NT2/D1 (cell line): ENCODE measurements at regions not wholly inside any gene's neighbourhood (a gene's known extent, or its start where the extent isn't known, plus 50 kb on each side); places are given as distances from the start of the nearest gene placed in this dataset.

ENCODE experiments used
- DNase-seq: peaks from one replicate; pipeline ENCODE4 v3.0.0-alpha.2; 2011; ENCODE audit warnings: low read depth, low spot score
- H3K27me3 ChIP-seq: 2 replicates; pipeline ENCODE4 v1.6.0; 2011; ENCODE audit warnings: mild to moderate bottlenecking; ENCODE audit not compliant: insufficient read length, insufficient read depth
- H3K36me3 ChIP-seq: 2 replicates; pipeline ENCODE4 v1.6.1; 2011; ENCODE audit warnings: mild to moderate bottlenecking, low read length, mixed read lengths; ENCODE audit not compliant: insufficient read depth, insufficient read length
- H3K4me1 ChIP-seq: 2 replicates; pipeline ENCODE4 v1.5.1; 2011; ENCODE audit not compliant: insufficient read depth, insufficient read length
- H3K4me3 ChIP-seq: 2 replicates; pipeline ENCODE4 v1.5.1; 2011; ENCODE audit warnings: low read depth; ENCODE audit not compliant: insufficient read length
- H3K9ac ChIP-seq: 2 replicates; pipeline ENCODE4 v1.6.0; 2011; ENCODE audit warnings: low read depth; ENCODE audit not compliant: insufficient read length
- H3K9me3 ChIP-seq: 2 replicates; pipeline ENCODE4 v1.5.1; 2011; ENCODE audit warnings: mild to moderate bottlenecking, low read length; ENCODE audit not compliant: insufficient read depth
- SUZ12 ChIP-seq: IDR thresholded peaks from 2 replicates; pipeline ENCODE4 v1.6.1; 2011; ENCODE audit not compliant: insufficient read length, insufficient read depth; ENCODE audit errors: extremely low read depth
- YY1 ChIP-seq: IDR thresholded peaks from 2 replicates; pipeline ENCODE4 v1.6.1; 2011; ENCODE audit not compliant: insufficient read length, insufficient read depth
- ZNF274 ChIP-seq: IDR thresholded peaks from 2 replicates; pipeline ENCODE4 v1.6.1; 2011; ENCODE audit warnings: mild to moderate bottlenecking, low read depth, low read length

GRCh38 chr2:67502346-67503065 is 105.4 kb downstream of the ETAA1 start:
- DNase-seq = no peak
- no peaks in the 10 kb centered on the region for H3K27me3 ChIP-seq
- no peak for TF ChIP-seq ZNF274
- no peak for TF ChIP-seq YY1
- TF ChIP-seq SUZ12 = no peak

GRCh38 chr2:67503066-67503795 is 106.1 kb downstream of the ETAA1 start:
- H3K36me3 ChIP-seq = no peaks in the 10 kb centered on the region
- H3K4me3 ChIP-seq = no peak overlapping the region
- no peak overlapping the region for H3K9ac ChIP-seq
- no peaks in the 10 kb centered on the region for H3K27me3 ChIP-seq
- no peaks in the 10 kb centered on the region for H3K9me3 ChIP-seq
- TF ChIP-seq SUZ12 (no peak), ZNF274 (no peak), YY1 (no peak)
- no peaks in the 10 kb centered on the region for H3K4me1 ChIP-seq
- DNase-seq = peak; percentile 27

More at GRCh38 chr2:67502346-67503065, 105.4 kb downstream of the ETAA1 start:
- Histone ChIP-seq H3K4me1 (no peaks in the 10 kb centered on the region), H3K9me3 (no peaks in the 10 kb centered on the region), H3K9ac (no peak overlapping the region), H3K36me3 (no peaks in the 10 kb centered on the region), H3K4me3 (no peak overlapping the region)

DNA sequence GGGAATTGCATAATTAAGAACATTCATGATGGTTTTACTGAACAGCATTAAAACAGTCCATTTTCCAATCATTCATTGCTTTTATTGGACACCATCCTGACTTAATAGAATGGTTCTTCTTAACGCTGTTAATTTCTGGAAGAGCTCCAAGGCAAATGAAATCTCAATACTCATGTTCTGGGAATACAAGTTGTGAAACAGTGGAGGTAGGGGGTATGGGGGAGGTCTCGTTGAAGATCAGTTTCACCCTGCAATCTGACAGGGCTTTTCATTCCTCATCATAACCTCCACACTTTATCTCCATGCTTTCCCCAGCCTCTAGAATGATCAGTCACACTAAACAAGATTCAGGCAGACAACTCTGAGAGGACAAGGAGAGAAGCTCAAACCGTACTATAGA is 113.6 kb downstream of the ETAA1 start:
- no peaks in the 10 kb centered on the region for H3K4me1 ChIP-seq
- H3K36me3 ChIP-seq = no peaks in the 10 kb centered on the region
- no peaks in the 10 kb centered on the region for H3K27me3 ChIP-seq
- H3K9ac ChIP-seq = no peak overlapping the region
- TF ChIP-seq YY1 (no peak), SUZ12 (no peak)
- DNase-seq = no peak
- H3K4me3 ChIP-seq = no peak overlapping the region
- H3K9me3 ChIP-seq = no peaks in the 10 kb centered on the region

GRCh38 chr2:67514515-67514914 is 117.4 kb downstream of the ETAA1 start:
- H3K4me3 ChIP-seq = no peak overlapping the region
- no peak overlapping the region for H3K9ac ChIP-seq
- TF ChIP-seq SUZ12 (no peak), ZNF274 (no peak), YY1 (no peak)
- no peaks in the 10 kb centered on the region for H3K4me1 ChIP-seq
- no peak for DNase-seq
- no peaks in the 10 kb centered on the region for H3K9me3 ChIP-seq
- H3K36me3 ChIP-seq = no peaks in the 10 kb centered on the region
- H3K27me3 ChIP-seq = no peaks in the 10 kb centered on the region

- Histone ChIP-seq H3K4me3 (no peak overlapping the region), H3K36me3 (no peaks in the 10 kb centered on the region), H3K4me1 (no peaks in the 10 kb centered on the region), H3K9ac (no peak overlapping the region), H3K9me3 (no peaks in the 10 kb centered on the region), H3K27me3 (no peaks in the 10 kb centered on the region)
- TF ChIP-seq YY1 (no peak), SUZ12 (no peak), ZNF274 (no peak)
- DNase-seq = no peak
Measured at GRCh38 chr2:67515056-67515455, 117.9 kb downstream of the ETAA1 start.

- Histone ChIP-seq H3K36me3 (no peaks in the 10 kb centered on the region), H3K27me3 (no peaks in the 10 kb centered on the region), H3K4me3 (no peak overlapping the region), H3K9ac (no peak overlapping the region), H3K4me1 (no peaks in the 10 kb centered on the region), H3K9me3 (no peaks in the 10 kb centered on the region)
- TF ChIP-seq SUZ12 (no peak), ZNF274 (no peak), YY1 (no peak)
- no peak for DNase-seq
Measured at GRCh38 chr2:67515538-67515937, 118.4 kb downstream of the ETAA1 start.

GRCh38 chr2:67516362-67516761 is 119.2 kb downstream of the ETAA1 start:
- TF ChIP-seq SUZ12 (no peak), ZNF274 (no peak), YY1 (no peak)
- no peak for DNase-seq
- Histone ChIP-seq H3K9ac (no peak overlapping the region), H3K36me3 (no peaks in the 10 kb centered on the region), H3K9me3 (no peaks in the 10 kb centered on the region), H3K4me3 (no peak overlapping the region), H3K27me3 (no peaks in the 10 kb centered on the region), H3K4me1 (no peaks in the 10 kb centered on the region)
